ENCODE measurements at regions not wholly inside any gene's neighbourhood (a gene's known extent, or its start where the extent isn't known, plus 50 kb on each side); places are given as distances from the start of the nearest gene placed in this dataset.
"Not testable (repeated sequence)": the region's sequence is repeated elsewhere in the genome, so short reads cannot be mapped to it uniquely, and the experiment has no call there.

GRCh38 chr1:29682919-29683295 is 446.6 kb downstream of the PTPRU start:
- no peaks in the 10 kb centered on the region for H3K79me2 ChIP-seq (ENCODE audit: control insufficient read depth, insufficient read depth, low read length)
- TF ChIP-seq EZH2 (IDR thresholded peaks at IDR 0.05; ENCODE audit: low read length) (no peak), CTCF (optimal IDR thresholded peaks at IDR 0.05 in 1 of 3, IDR thresholded peaks at IDR 0.05 in 1 of 3, conservative IDR thresholded peaks at IDR 0.05 in 1 of 3; ENCODE audit: extremely low read depth in 1 of 3, insufficient read depth in 2 of 3, low read length in 3 of 3) (no peak)
- DNase-seq (ENCODE audit: low read depth, low spot score) (no peak), FAIRE-seq (no peak)
- no peak overlapping the region for H2AFZ ChIP-seq (ENCODE audit: control insufficient read depth, low read length)
- H3K27me3 ChIP-seq (ENCODE audit: control insufficient read depth, extremely low read depth, insufficient read depth, low read length): no peaks in the 10 kb centered on the region
- H3K27ac ChIP-seq (ENCODE audit: control insufficient read depth, insufficient read depth, low read length): no peak overlapping the region
- H3K9me1 ChIP-seq (ENCODE audit: control insufficient read depth, extremely low read depth, insufficient read depth, low read length): no peaks in the 10 kb centered on the region
- H3K9me3 ChIP-seq (ENCODE audit: control insufficient read depth, low read depth, low read length): no peaks in the 10 kb centered on the region
- H3K4me2 ChIP-seq (ENCODE audit: control insufficient read depth, extremely low read depth, insufficient read depth, low read depth, low read length): no peak overlapping the region
- H3K36me3 ChIP-seq (ENCODE audit: control insufficient read depth in 2 of 2, extremely low read depth in 1 of 2, insufficient read depth in 2 of 2, low read length in 2 of 2): no peaks in the 10 kb centered on the region
- H3K4me1 ChIP-seq (ENCODE audit: control insufficient read depth, extremely low read depth, insufficient read depth, low read length): peaks cover 10% of the 10 kb centered on the region
- dilution Hi-C loops (cut with MboI; ENCODE audit: extremely low pct_ligation_motif_present, low sequenced_read_pairs): loop anchor here (10.0 kb wide), 1 partner anchor 168 kb away; no protein-coding TSS in a partner anchor
- H3K4me3 ChIP-seq (ENCODE audit: control insufficient read depth in 2 of 3, extremely low read depth in 1 of 3, insufficient read depth in 2 of 3, low read depth in 1 of 3, low read length in 3 of 3): no peak overlapping the region
- no peak overlapping the region for H3K9ac ChIP-seq (ENCODE audit: control insufficient read depth, extremely low read depth, insufficient read depth, low read length)
- H4K20me1 ChIP-seq (ENCODE audit: control insufficient read depth, extremely low read depth, insufficient read depth, low read length): no peaks in the 10 kb centered on the region

DNA sequence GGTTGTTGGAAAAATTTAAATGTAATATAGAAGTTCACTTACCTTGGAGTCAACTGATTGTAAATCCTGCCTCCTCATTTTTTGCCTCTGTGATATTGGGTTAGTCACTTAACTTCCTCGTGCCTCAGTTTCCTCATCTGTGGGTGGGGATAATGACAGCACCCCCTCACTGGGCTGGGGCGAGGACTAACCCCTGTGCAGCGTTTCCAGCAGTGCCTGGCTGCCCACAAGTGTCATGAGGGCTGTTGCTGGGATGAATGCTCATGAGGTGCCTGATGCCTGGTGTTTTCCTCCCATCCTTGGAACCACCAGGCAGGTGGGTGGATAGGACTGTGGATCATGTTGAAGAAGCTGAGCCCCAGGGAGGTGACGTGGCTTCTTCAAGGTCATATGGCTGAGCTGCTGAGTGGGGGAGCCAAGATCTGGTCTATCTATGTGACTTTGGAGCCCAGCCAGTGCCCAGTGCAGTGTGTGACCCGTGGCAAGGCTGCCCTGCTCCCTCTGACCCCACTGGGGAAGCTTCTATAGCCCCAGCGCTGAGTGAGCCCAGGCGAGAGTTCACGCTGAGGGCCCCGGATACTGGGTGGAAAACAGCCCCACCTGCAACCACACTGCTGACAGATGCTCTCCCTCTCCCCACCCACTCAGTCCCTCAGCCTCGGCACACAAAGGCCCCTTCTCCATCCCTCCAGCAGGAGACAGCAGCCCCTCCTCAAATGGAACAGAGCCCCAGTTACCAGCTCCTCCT is 446.0 kb downstream of the PTPRU start:
- Histone ChIP-seq H4K20me1 (ENCODE audit: control insufficient read depth, extremely low read depth, insufficient read depth, low read length) (no peaks in the 10 kb centered on the region), H3K27me3 (ENCODE audit: control insufficient read depth, extremely low read depth, insufficient read depth, low read length) (no peaks in the 10 kb centered on the region), H3K79me2 (ENCODE audit: control insufficient read depth, insufficient read depth, low read length) (no peaks in the 10 kb centered on the region), H3K9ac (ENCODE audit: control insufficient read depth, extremely low read depth, insufficient read depth, low read length) (no peak overlapping the region), H3K27ac (ENCODE audit: control insufficient read depth, insufficient read depth, low read length) (no peak overlapping the region), H3K4me1 (ENCODE audit: control insufficient read depth, extremely low read depth, insufficient read depth, low read length) (peaks cover 7% of the 10 kb centered on the region), H2AFZ (ENCODE audit: control insufficient read depth, low read length) (no peak overlapping the region), H3K36me3 (ENCODE audit: control insufficient read depth in 2 of 2, extremely low read depth in 1 of 2, insufficient read depth in 2 of 2, low read length in 2 of 2) (no peaks in the 10 kb centered on the region), H3K4me2 (ENCODE audit: control insufficient read depth, extremely low read depth, insufficient read depth, low read depth, low read length) (no peak overlapping the region), H3K9me1 (ENCODE audit: control insufficient read depth, extremely low read depth, insufficient read depth, low read length) (no peaks in the 10 kb centered on the region), H3K4me3 (ENCODE audit: control insufficient read depth in 2 of 3, extremely low read depth in 1 of 3, insufficient read depth in 2 of 3, low read depth in 1 of 3, low read length in 3 of 3) (no peak overlapping the region), H3K9me3 (ENCODE audit: control insufficient read depth, low read depth, low read length) (no peaks in the 10 kb centered on the region)
- no peak for DNase-seq (ENCODE audit: low read depth, low spot score)
- no peak for TF ChIP-seq CTCF (optimal IDR thresholded peaks at IDR 0.05 in 1 of 3, IDR thresholded peaks at IDR 0.05 in 1 of 3, conservative IDR thresholded peaks at IDR 0.05 in 1 of 3; ENCODE audit: extremely low read depth in 1 of 3, insufficient read depth in 2 of 3, low read length in 3 of 3)
- no peak for TF ChIP-seq EZH2 (IDR thresholded peaks at IDR 0.05; ENCODE audit: low read length)
- no peak for FAIRE-seq
- dilution Hi-C loops (cut with MboI; ENCODE audit: extremely low pct_ligation_motif_present, low sequenced_read_pairs): loop anchor here (10.0 kb wide), 1 partner anchor 168 kb away; no protein-coding TSS in a partner anchor

DNA sequence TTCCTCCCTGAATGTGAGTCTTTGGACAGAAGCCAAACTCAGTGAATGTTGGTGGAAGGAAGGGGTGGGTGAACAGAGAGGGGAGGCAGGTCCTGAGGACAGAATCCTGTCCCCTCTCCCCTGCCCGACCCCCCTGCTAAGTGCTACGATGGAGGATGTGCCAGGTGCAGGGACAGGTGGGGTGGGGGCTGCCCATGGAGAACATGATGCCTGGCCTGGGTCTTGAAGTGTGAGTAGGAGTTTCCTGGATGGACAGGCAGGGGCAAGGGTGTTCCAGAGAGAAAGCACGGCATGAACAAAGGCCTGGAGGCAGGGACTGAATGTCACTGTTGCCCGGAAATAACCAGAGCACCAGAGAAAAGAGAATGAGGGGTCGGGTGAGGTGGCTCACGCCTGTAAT is 445.1 kb downstream of the PTPRU start:
- not testable (repeated sequence) for H3K79me2 ChIP-seq (ENCODE audit: control insufficient read depth, insufficient read depth, low read length); DNase-seq (ENCODE audit: low read depth, low spot score); H3K4me1 ChIP-seq (ENCODE audit: control insufficient read depth, extremely low read depth, insufficient read depth, low read length); H3K9ac ChIP-seq (ENCODE audit: control insufficient read depth, extremely low read depth, insufficient read depth, low read length); H3K27ac ChIP-seq (ENCODE audit: control insufficient read depth, insufficient read depth, low read length); FAIRE-seq; H3K36me3 ChIP-seq (ENCODE audit: control insufficient read depth in 2 of 2, extremely low read depth in 1 of 2, insufficient read depth in 2 of 2, low read length in 2 of 2); H3K9me1 ChIP-seq (ENCODE audit: control insufficient read depth, extremely low read depth, insufficient read depth, low read length); H4K20me1 ChIP-seq (ENCODE audit: control insufficient read depth, extremely low read depth, insufficient read depth, low read length); H3K27me3 ChIP-seq (ENCODE audit: control insufficient read depth, extremely low read depth, insufficient read depth, low read length); H3K4me2 ChIP-seq (ENCODE audit: control insufficient read depth, extremely low read depth, insufficient read depth, low read depth, low read length); H3K4me3 ChIP-seq (ENCODE audit: control insufficient read depth in 2 of 3, extremely low read depth in 1 of 3, insufficient read depth in 2 of 3, low read depth in 1 of 3, low read length in 3 of 3); H2AFZ ChIP-seq (ENCODE audit: control insufficient read depth, low read length); H3K9me3 ChIP-seq (ENCODE audit: control insufficient read depth, low read depth, low read length)
- dilution Hi-C loops (cut with MboI; ENCODE audit: extremely low pct_ligation_motif_present, low sequenced_read_pairs): loop anchor here (10.0 kb wide), 1 partner anchor 167 kb away; no protein-coding TSS in a partner anchor

Data from keratinocyte (primary cell).